ENCODE measurements at regions not wholly inside any gene's neighbourhood (a gene's known extent, or its start where the extent isn't known, plus 50 kb on each side); places are given as distances from the start of the nearest gene placed in this dataset.

DNA sequence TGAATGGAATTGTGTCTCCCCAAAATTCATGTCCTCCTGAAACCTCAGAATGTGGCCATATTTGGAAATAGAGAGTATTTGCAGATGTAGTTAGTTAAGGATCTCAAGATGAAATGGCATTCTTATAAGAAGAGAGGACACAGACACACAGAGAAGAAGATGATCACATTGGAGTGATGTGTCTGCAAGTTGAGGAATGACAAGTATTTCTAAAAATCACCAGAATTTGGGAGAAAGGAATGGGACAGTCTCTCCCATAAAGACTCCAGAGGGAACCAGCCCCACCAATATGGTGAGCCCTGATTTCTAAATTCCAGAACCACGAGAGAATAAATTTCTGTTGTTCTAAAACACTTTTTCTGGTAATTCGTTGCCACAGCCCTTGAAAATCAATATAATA, 166.3 kb downstream of the C1D start:
- peaks cover 0 to 9% (median 0%) of the 10 kb centered on the region in 9 donors for H3K4me1 ChIP-seq
- H3K4me3 ChIP-seq = no peak overlapping the region
- TF ChIP-seq, protein P1, sequence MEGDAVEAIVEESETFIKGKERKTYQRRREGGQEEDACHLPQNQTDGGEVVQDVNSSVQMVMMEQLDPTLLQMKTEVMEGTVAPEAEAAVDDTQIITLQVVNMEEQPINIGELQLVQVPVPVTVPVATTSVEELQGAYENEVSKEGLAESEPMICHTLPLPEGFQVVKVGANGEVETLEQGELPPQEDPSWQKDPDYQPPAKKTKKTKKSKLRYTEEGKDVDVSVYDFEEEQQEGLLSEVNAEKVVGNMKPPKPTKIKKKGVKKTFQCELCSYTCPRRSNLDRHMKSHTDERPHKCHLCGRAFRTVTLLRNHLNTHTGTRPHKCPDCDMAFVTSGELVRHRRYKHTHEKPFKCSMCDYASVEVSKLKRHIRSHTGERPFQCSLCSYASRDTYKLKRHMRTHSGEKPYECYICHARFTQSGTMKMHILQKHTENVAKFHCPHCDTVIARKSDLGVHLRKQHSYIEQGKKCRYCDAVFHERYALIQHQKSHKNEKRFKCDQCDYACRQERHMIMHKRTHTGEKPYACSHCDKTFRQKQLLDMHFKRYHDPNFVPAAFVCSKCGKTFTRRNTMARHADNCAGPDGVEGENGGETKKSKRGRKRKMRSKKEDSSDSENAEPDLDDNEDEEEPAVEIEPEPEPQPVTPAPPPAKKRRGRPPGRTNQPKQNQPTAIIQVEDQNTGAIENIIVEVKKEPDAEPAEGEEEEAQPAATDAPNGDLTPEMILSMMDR (IDR thresholded peaks at IDR 0.05) = no peak
- no peaks in the 10 kb centered on the region for H3K9me3 ChIP-seq
- ATAC-seq (no peak), DNase-seq (no peak)
- H3K27me3 ChIP-seq = no peaks in the 10 kb centered on the region
- 81 to 83% methylated on average over 2 of the region's 2 CpGs for WGBS, 2 donors
- H3K36me3 ChIP-seq = no peaks in the 10 kb centered on the region
- H3K27ac ChIP-seq = no peak overlapping the region
- intact Hi-C loops (cut with DNase I) = no loop called here

DNA sequence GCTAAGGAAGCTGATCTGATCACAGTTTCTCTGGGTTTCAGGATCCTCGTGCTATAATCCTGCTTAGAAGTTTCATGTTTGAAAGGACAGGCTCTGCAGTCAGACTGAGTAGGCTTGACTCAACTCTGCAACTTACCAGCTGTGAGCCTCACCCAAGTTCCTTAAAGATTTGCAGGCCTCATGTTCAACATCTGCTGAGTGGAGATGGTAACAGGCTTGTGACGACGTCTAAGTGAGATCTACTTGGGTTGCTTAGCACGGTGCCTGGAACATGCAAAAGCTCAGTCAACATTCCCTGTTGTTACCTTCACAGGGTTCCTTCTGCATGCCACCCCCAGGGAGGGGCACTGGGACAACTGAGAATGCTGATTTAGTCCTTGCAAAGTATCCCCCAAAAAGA, 164.2 kb downstream of the C1D start:
- H3K36me3 ChIP-seq = no peaks in the 10 kb centered on the region
- TF ChIP-seq, protein P1 (IDR thresholded peaks at IDR 0.05) = no peak
- ATAC-seq (no peak), DNase-seq (no peak)
- WGBS, 2 donors = 60 to 74% methylated on average over 4 of the region's 4 CpGs
- intact Hi-C loops (cut with DNase I) = no loop called here
- peaks cover 0 to 7% (median 0%) of the 10 kb centered on the region in 9 donors for H3K4me1 ChIP-seq
- peaks cover 0 to 5% (median 0%) of the 10 kb centered on the region in 7 donors for H3K27me3 ChIP-seq
- H3K4me3 ChIP-seq = no peak overlapping the region
- no peak overlapping the region for H3K27ac ChIP-seq
- H3K9me3 ChIP-seq = no peaks in the 10 kb centered on the region

DNA sequence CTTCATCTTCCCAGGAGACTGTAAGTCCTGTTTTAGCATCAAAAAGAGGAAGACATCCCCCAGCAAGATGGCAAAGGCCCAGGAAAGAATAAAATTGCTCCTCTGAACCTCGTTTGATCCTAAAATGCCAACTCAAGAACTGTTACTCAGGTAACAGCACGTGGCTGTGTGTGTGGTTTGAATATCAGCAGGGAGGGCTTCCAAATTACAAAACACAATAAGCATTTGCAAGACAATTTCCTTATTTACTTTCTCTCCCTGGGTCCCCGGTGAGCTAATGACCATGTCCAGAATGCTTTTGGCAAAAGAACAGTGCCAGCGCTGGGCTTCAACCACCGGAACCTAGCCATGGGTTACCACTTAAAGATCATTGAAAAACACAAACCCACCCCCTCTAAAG, 163.6 kb downstream of the C1D start:
- no peak for DNase-seq
- no peak overlapping the region for H3K27ac ChIP-seq
- 52 to 64% methylated on average over 5 of the region's 5 CpGs for WGBS, 2 donors
- intact Hi-C loops (cut with DNase I) = no loop called here
- no peak overlapping the region for H3K4me3 ChIP-seq
- peaks cover 0 to 8% (median 0%) of the 10 kb centered on the region in 7 donors for H3K27me3 ChIP-seq
- H3K36me3 ChIP-seq = no peaks in the 10 kb centered on the region
- TF ChIP-seq, protein P1 (IDR thresholded peaks at IDR 0.05) = no peak
- no peaks in the 10 kb centered on the region for H3K9me3 ChIP-seq
- H3K4me1 ChIP-seq = peaks cover 0 to 7% (median 0%) of the 10 kb centered on the region in 9 donors
- no peak for ATAC-seq

DNA sequence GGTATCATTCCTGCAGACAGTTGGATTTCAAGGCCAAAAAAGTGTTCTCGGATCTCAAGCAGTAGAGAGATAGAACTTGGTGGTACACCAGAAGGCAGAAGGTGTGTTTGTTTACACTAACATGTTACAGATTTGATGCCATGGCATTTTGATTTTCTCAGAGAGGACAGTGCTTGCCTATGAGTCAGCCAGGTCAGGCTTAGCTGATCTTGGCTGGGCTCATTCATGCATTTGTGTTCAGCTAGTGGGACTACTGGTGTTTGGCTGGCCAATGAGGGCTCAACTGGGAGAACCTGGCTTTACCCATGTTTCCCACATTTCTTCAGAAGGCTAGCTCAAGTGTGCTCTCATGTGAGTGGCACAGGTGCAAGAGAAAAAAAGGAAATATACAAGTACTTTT, 162.0 kb downstream of the C1D start:
- no peaks in the 10 kb centered on the region for H3K9me3 ChIP-seq
- TF ChIP-seq, protein P1 (IDR thresholded peaks at IDR 0.05) = no peak
- H3K27ac ChIP-seq = no peak overlapping the region
- peaks cover 0 to 8% (median 0%) of the 10 kb centered on the region in 7 donors for H3K27me3 ChIP-seq
- ATAC-seq (no peak), DNase-seq (no peak)
- peaks cover 0 to 7% (median 0%) of the 10 kb centered on the region in 9 donors for H3K4me1 ChIP-seq
- H3K36me3 ChIP-seq = no peaks in the 10 kb centered on the region
- H3K4me3 ChIP-seq = no peak overlapping the region
- WGBS, 2 donors = 88 to 91% methylated on average over 1 of the region's 1 CpG
- intact Hi-C loops (cut with DNase I) = no loop called here

All from heart right ventricle (tissue), 16 donors.